ENCODE measurements at regions not wholly inside any gene's neighbourhood (a gene's known extent, or its start where the extent isn't known, plus 50 kb on each side); places are given as distances from the start of the nearest gene placed in this dataset.

- no peak for DNase-seq (ENCODE audit: low read depth)
These were observed 107.5 kb upstream of the JUN start for GRCh38 chr1:58891347-58891746.

- no peak for DNase-seq (ENCODE audit: low read depth)
These were observed 109.5 kb upstream of the JUN start for GRCh38 chr1:58893257-58893869.

GRCh38 chr1:58895082-58895481 is 111.2 kb upstream of the JUN start:
- DNase-seq (ENCODE audit: low read depth), result no peak

GRCh38 chr1:58895559-58896145 is 111.8 kb upstream of the JUN start:
- no peak for DNase-seq (ENCODE audit: low read depth)

GRCh38 chr1:58896246-58897183 is 112.7 kb upstream of the JUN start:
- DNase-seq (ENCODE audit: low read depth), result no peak

- no peak for DNase-seq (ENCODE audit: low read depth)
These were observed 115.1 kb upstream of the JUN start for GRCh38 chr1:58898739-58899586.

GRCh38 chr1:58899587-58900271 is 115.9 kb upstream of the JUN start:
- DNase-seq (ENCODE audit: low read depth), result no peak

GRCh38 chr1:58900396-58900795 is 116.5 kb upstream of the JUN start:
- DNase-seq (ENCODE audit: low read depth), result no peak

GRCh38 chr1:58901008-58901407 is 117.2 kb upstream of the JUN start:
- DNase-seq (ENCODE audit: low read depth), result no peak

- DNase-seq (ENCODE audit: low read depth), result no peak
These were observed 119.1 kb upstream of the JUN start for GRCh38 chr1:58902830-58903513.

- DNase-seq (ENCODE audit: low read depth), result peak; percentile 92
These were observed 119.9 kb upstream of the JUN start for GRCh38 chr1:58903514-58904298.

GRCh38 chr1:58904299-58905125 is 120.7 kb upstream of the JUN start:
- no peak for DNase-seq (ENCODE audit: low read depth)

GRCh38 chr1:58905126-58905490 is 121.3 kb upstream of the JUN start:
- no peak for DNase-seq (ENCODE audit: low read depth)

GRCh38 chr1:58905628-58906221 is 121.9 kb upstream of the JUN start:
- no peak for DNase-seq (ENCODE audit: low read depth)

- no peak for DNase-seq (ENCODE audit: low read depth)
These were observed 123.6 kb upstream of the JUN start for GRCh38 chr1:58907398-58907797.

GRCh38 chr1:58908561-58909560 is 125.0 kb upstream of the JUN start:
- peak; percentile 47 for DNase-seq (ENCODE audit: low read depth)

- DNase-seq (ENCODE audit: low read depth), result no peak
These were observed 126.3 kb upstream of the JUN start for GRCh38 chr1:58909914-58910681.
